Activated CD8-positive, alpha-beta memory T cell treated with anti-CD3 and anti-CD28 coated beads, Interleukin-2, amount 50 U/mL, for 4 hours (primary cell): ENCODE measurements at regions not wholly inside any gene's neighbourhood (a gene's known extent, or its start where the extent isn't known, plus 50 kb on each side); places are given as distances from the start of the nearest gene placed in this dataset.

Experiments
- DNase-seq: peaks from one replicate; pipeline ENCODE4 v3.0.0-alpha.2; 2020

- no peak for DNase-seq
Observed at GRCh38 chr1:55694310-55694801, 479.2 kb upstream of the USP24 start.

- no peak for DNase-seq
Observed at GRCh38 chr1:55692726-55693125, 477.6 kb upstream of the USP24 start.

GRCh38 chr1:55690366-55690765, 475.2 kb upstream of the USP24 start:
- no peak for DNase-seq

GRCh38 chr1:55689800-55690199, 474.6 kb upstream of the USP24 start:
- no peak for DNase-seq

- DNase-seq, result no peak
Observed at GRCh38 chr1:55685560-55685959, 470.4 kb upstream of the USP24 start.

- DNase-seq, result no peak
Observed at GRCh38 chr1:55684131-55684650, 469.0 kb upstream of the USP24 start.

- DNase-seq, result no peak
Observed at GRCh38 chr1:55682198-55682597, 467.0 kb upstream of the USP24 start.

GRCh38 chr1:55679971-55680370, 464.8 kb upstream of the USP24 start:
- DNase-seq, result no peak

GRCh38 chr1:55673416-55673815, 458.3 kb upstream of the USP24 start:
- DNase-seq, result no peak

GRCh38 chr1:55670331-55671082, 455.3 kb upstream of the USP24 start:
- DNase-seq, result no peak

- DNase-seq, result no peak
Observed at GRCh38 chr1:55669293-55669692, 454.1 kb upstream of the USP24 start.

- no peak for DNase-seq
Observed at GRCh38 chr1:55662875-55663274, 447.7 kb upstream of the USP24 start.

- no peak for DNase-seq
Observed at GRCh38 chr1:55658917-55659316, 443.8 kb upstream of the USP24 start.

- DNase-seq, result no peak
Observed at GRCh38 chr1:55654750-55655149, 439.6 kb upstream of the USP24 start.

GRCh38 chr1:55654171-55654570, 439.0 kb upstream of the USP24 start:
- DNase-seq, result no peak

GRCh38 chr1:55650444-55650843, 435.3 kb upstream of the USP24 start:
- no peak for DNase-seq

GRCh38 chr1:55646181-55646580, 431.0 kb upstream of the USP24 start:
- no peak for DNase-seq

- DNase-seq, result no peak
Observed at GRCh38 chr1:55645270-55645669, 430.1 kb upstream of the USP24 start.

- DNase-seq, result no peak
Observed at GRCh38 chr1:55641947-55642346, 426.8 kb upstream of the USP24 start.

- peak; percentile 16 for DNase-seq
Observed at GRCh38 chr1:55640708-55641473, 425.7 kb upstream of the USP24 start.

GRCh38 chr1:55639526-55639925, 424.4 kb upstream of the USP24 start:
- DNase-seq, result no peak

- DNase-seq, result no peak
Observed at GRCh38 chr1:55639051-55639450, 423.9 kb upstream of the USP24 start.

GRCh38 chr1:55636696-55637095, 421.5 kb upstream of the USP24 start:
- DNase-seq, result no peak

GRCh38 chr1:55635856-55636255, 420.7 kb upstream of the USP24 start:
- DNase-seq, result no peak
